Central memory CD8-positive, alpha-beta T cell (primary cell): ENCODE measurements at regions not wholly inside any gene's neighbourhood (a gene's known extent, or its start where the extent isn't known, plus 50 kb on each side); places are given as distances from the start of the nearest gene placed in this dataset.
"Not testable (repeated sequence)": the region's sequence is repeated elsewhere in the genome, so short reads cannot be mapped to it uniquely, and the experiment has no call there.

ENCODE experiments used
- ATAC-seq: fragments of 150-1000 bp; cut with Tn5 transposase; replicated peaks from 2 replicates; pipeline ENCODE4 v1.10.0; 2022; ENCODE audit warnings: mild to moderate bottlenecking, moderate FRiP score, moderate number of reproducible peaks; ENCODE audit not compliant: poor library complexity, severe bottlenecking; ENCODE audit errors: extremely low read depth
- DNase-seq, 2 donors: peaks; one replicate each; pipeline ENCODE4 v3.0.0; 2021; ENCODE audit warnings: low spot score in 2 of 2
- H3K27ac Mint-ChIP-seq: one replicate; pipeline ENCODE4 v1.8.0; 2022; ENCODE audit warnings: low read depth, mild to moderate bottlenecking, moderate library complexity, mixed read lengths
- H3K27me3 Mint-ChIP-seq: one replicate; pipeline ENCODE4 v1.8.0; 2022; ENCODE audit warnings: mixed read lengths
- H3K36me3 Mint-ChIP-seq: one replicate; pipeline ENCODE4 v1.8.0; 2022; ENCODE audit warnings: mild to moderate bottlenecking, moderate library complexity, mixed read lengths; ENCODE audit not compliant: insufficient read depth
- H3K4me1 Mint-ChIP-seq: one replicate; pipeline ENCODE4 v1.8.0; 2022; ENCODE audit warnings: mixed read lengths
- H3K4me3 Mint-ChIP-seq: one replicate; pipeline ENCODE4 v1.8.0; 2022; ENCODE audit warnings: mild to moderate bottlenecking, moderate library complexity, mixed read lengths
- H3K9me3 Mint-ChIP-seq: one replicate; pipeline ENCODE4 v1.8.0; 2022; ENCODE audit warnings: mixed read lengths

- Mint-ChIP-seq H3K4me1 (no peaks in the 10 kb centered on the region), H3K27me3 (peaks cover 32% of the 10 kb centered on the region), H3K4me3 (no peak overlapping the region), H3K9me3 (no peaks in the 10 kb centered on the region), H3K27ac (no peak overlapping the region), H3K36me3 (no peaks in the 10 kb centered on the region)
- ATAC-seq: no peak
- no peak for DNase-seq
Measured at GRCh38 chr7:115276791-115277190, 354.9 kb downstream of the MDFIC start.

- H3K27me3 Mint-ChIP-seq: peaks cover 41% of the 10 kb centered on the region
- not testable (repeated sequence) for H3K9me3 Mint-ChIP-seq, H3K27ac Mint-ChIP-seq, H3K36me3 Mint-ChIP-seq, DNase-seq, H3K4me1 Mint-ChIP-seq, H3K4me3 Mint-ChIP-seq, ATAC-seq
Measured at GRCh38 chr7:115273855-115274254, 352.0 kb downstream of the MDFIC start.

- no peaks in the 10 kb centered on the region for H3K36me3 Mint-ChIP-seq
- ATAC-seq (no peak), DNase-seq (no peak)
- H3K4me3 Mint-ChIP-seq: no peak overlapping the region
- H3K4me1 Mint-ChIP-seq: no peaks in the 10 kb centered on the region
- H3K27me3 Mint-ChIP-seq: peaks cover 41% of the 10 kb centered on the region
- no peak overlapping the region for H3K27ac Mint-ChIP-seq
- H3K9me3 Mint-ChIP-seq: no peaks in the 10 kb centered on the region
Measured at GRCh38 chr7:115273139-115273772, 351.4 kb downstream of the MDFIC start.

GRCh38 chr7:115271332-115272235, 349.7 kb downstream of the MDFIC start:
- H3K9me3 Mint-ChIP-seq: no peaks in the 10 kb centered on the region
- DNase-seq: no peak
- H3K4me1 Mint-ChIP-seq: no peaks in the 10 kb centered on the region
- H3K27me3 Mint-ChIP-seq: peaks cover 50% of the 10 kb centered on the region
- H3K4me3 Mint-ChIP-seq: no peak overlapping the region
- no peak for ATAC-seq
- no peaks in the 10 kb centered on the region for H3K36me3 Mint-ChIP-seq
- H3K27ac Mint-ChIP-seq: no peak overlapping the region

GRCh38 chr7:115269486-115269885, 347.6 kb downstream of the MDFIC start:
- ATAC-seq (no peak), DNase-seq (no peak)
- no peak overlapping the region for H3K4me3 Mint-ChIP-seq
- no peaks in the 10 kb centered on the region for H3K4me1 Mint-ChIP-seq
- peaks cover 1% of the 10 kb centered on the region for H3K36me3 Mint-ChIP-seq
- H3K9me3 Mint-ChIP-seq: no peaks in the 10 kb centered on the region
- H3K27me3 Mint-ChIP-seq: peaks cover 52% of the 10 kb centered on the region
- no peak overlapping the region for H3K27ac Mint-ChIP-seq

GRCh38 chr7:115267503-115267902, 345.6 kb downstream of the MDFIC start:
- H3K9me3 Mint-ChIP-seq: no peaks in the 10 kb centered on the region
- DNase-seq: no peak

GRCh38 chr7:115260381-115260780, 338.5 kb downstream of the MDFIC start:
- Mint-ChIP-seq H3K4me3 (no peak overlapping the region), H3K4me1 (no peaks in the 10 kb centered on the region), H3K27me3 (peaks cover 9% of the 10 kb centered on the region), H3K9me3 (no peaks in the 10 kb centered on the region), H3K36me3 (peaks cover 3% of the 10 kb centered on the region), H3K27ac (no peak overlapping the region)
- DNase-seq (no peak), ATAC-seq (no peak)

More at GRCh38 chr7:115267503-115267902, 345.6 kb downstream of the MDFIC start:
- peaks cover 1% of the 10 kb centered on the region for H3K36me3 Mint-ChIP-seq
- no peak overlapping the region for H3K27ac Mint-ChIP-seq
- ATAC-seq: no peak
- peaks cover 39% of the 10 kb centered on the region for H3K27me3 Mint-ChIP-seq
- H3K4me1 Mint-ChIP-seq: no peaks in the 10 kb centered on the region
- H3K4me3 Mint-ChIP-seq: no peak overlapping the region

GRCh38 chr7:115252461-115252860, 330.6 kb downstream of the MDFIC start:
- Mint-ChIP-seq H3K27me3 (peaks cover 3% of the 10 kb centered on the region), H3K36me3 (no peaks in the 10 kb centered on the region), H3K27ac (no peak overlapping the region), H3K4me3 (no peak overlapping the region), H3K4me1 (no peaks in the 10 kb centered on the region), H3K9me3 (no peaks in the 10 kb centered on the region)
- ATAC-seq (no peak), DNase-seq (no peak)

GRCh38 chr7:115249080-115249479, 327.2 kb downstream of the MDFIC start:
- Mint-ChIP-seq H3K4me1 (no peaks in the 10 kb centered on the region), H3K27ac (no peak overlapping the region), H3K9me3 (no peaks in the 10 kb centered on the region), H3K4me3 (no peak overlapping the region), H3K36me3 (no peaks in the 10 kb centered on the region), H3K27me3 (peaks cover 35% of the 10 kb centered on the region)
- ATAC-seq: no peak
- no peak for DNase-seq

- no peak for DNase-seq
- no peak overlapping the region for H3K4me3 Mint-ChIP-seq
Measured at GRCh38 chr7:115241151-115241550, 319.3 kb downstream of the MDFIC start.

GRCh38 chr7:115240242-115240641, 318.3 kb downstream of the MDFIC start:
- DNase-seq: no peak
- no peaks in the 10 kb centered on the region for H3K4me1 Mint-ChIP-seq
- no peaks in the 10 kb centered on the region for H3K36me3 Mint-ChIP-seq
- H3K27ac Mint-ChIP-seq: no peak overlapping the region
- peaks cover 5% of the 10 kb centered on the region for H3K9me3 Mint-ChIP-seq
- H3K4me3 Mint-ChIP-seq: no peak overlapping the region
- peaks cover 24% of the 10 kb centered on the region for H3K27me3 Mint-ChIP-seq
- no peak for ATAC-seq

More at GRCh38 chr7:115241151-115241550, 319.3 kb downstream of the MDFIC start:
- H3K36me3 Mint-ChIP-seq: no peaks in the 10 kb centered on the region
- no peaks in the 10 kb centered on the region for H3K4me1 Mint-ChIP-seq
- H3K27ac Mint-ChIP-seq: no peak overlapping the region
- no peak for ATAC-seq
- peaks cover 31% of the 10 kb centered on the region for H3K27me3 Mint-ChIP-seq
- no peaks in the 10 kb centered on the region for H3K9me3 Mint-ChIP-seq

- ATAC-seq (no peak), DNase-seq (no peak)
- H3K27me3 Mint-ChIP-seq: peaks cover 9% of the 10 kb centered on the region
- H3K27ac Mint-ChIP-seq: no peak overlapping the region
- H3K36me3 Mint-ChIP-seq: no peaks in the 10 kb centered on the region
- H3K4me1 Mint-ChIP-seq: no peaks in the 10 kb centered on the region
- peaks cover 5% of the 10 kb centered on the region for H3K9me3 Mint-ChIP-seq
- H3K4me3 Mint-ChIP-seq: no peak overlapping the region
Measured at GRCh38 chr7:115235075-115235474, 313.2 kb downstream of the MDFIC start.

GRCh38 chr7:115233809-115234208, 311.9 kb downstream of the MDFIC start:
- DNase-seq: no peak
- no peak overlapping the region for H3K4me3 Mint-ChIP-seq
- H3K9me3 Mint-ChIP-seq: peaks cover 5% of the 10 kb centered on the region
- peaks cover 9% of the 10 kb centered on the region for H3K27me3 Mint-ChIP-seq
- no peaks in the 10 kb centered on the region for H3K36me3 Mint-ChIP-seq
- ATAC-seq: no peak
- no peaks in the 10 kb centered on the region for H3K4me1 Mint-ChIP-seq
- H3K27ac Mint-ChIP-seq: no peak overlapping the region
